Fibroblast of pulmonary artery (primary cell): ENCODE measurements at regions not wholly inside any gene's neighbourhood (a gene's known extent, or its start where the extent isn't known, plus 50 kb on each side); places are given as distances from the start of the nearest gene placed in this dataset.
A peak's percentile ranks its signal among the peaks of the same experiment; 100 is the strongest.

Source experiments
- DNase-seq: peaks from one replicate; pipeline ENCODE4 v3.0.0-alpha.2; 2010; ENCODE audit warnings: low read depth
- H3K4me3 ChIP-seq: replicated peaks from 2 replicates; pipeline ENCODE4 v1.5.1; 2011; ENCODE audit warnings: low read depth, mild to moderate bottlenecking, control low read depth, low read length, moderate library complexity
- CTCF ChIP-seq: IDR thresholded peaks from 2 replicates; pipeline ENCODE4 v1.5.1; 2011; ENCODE audit warnings: mild to moderate bottlenecking, control low read depth, low read length, inconsistent platforms; ENCODE audit errors: missing control alignments

DNA sequence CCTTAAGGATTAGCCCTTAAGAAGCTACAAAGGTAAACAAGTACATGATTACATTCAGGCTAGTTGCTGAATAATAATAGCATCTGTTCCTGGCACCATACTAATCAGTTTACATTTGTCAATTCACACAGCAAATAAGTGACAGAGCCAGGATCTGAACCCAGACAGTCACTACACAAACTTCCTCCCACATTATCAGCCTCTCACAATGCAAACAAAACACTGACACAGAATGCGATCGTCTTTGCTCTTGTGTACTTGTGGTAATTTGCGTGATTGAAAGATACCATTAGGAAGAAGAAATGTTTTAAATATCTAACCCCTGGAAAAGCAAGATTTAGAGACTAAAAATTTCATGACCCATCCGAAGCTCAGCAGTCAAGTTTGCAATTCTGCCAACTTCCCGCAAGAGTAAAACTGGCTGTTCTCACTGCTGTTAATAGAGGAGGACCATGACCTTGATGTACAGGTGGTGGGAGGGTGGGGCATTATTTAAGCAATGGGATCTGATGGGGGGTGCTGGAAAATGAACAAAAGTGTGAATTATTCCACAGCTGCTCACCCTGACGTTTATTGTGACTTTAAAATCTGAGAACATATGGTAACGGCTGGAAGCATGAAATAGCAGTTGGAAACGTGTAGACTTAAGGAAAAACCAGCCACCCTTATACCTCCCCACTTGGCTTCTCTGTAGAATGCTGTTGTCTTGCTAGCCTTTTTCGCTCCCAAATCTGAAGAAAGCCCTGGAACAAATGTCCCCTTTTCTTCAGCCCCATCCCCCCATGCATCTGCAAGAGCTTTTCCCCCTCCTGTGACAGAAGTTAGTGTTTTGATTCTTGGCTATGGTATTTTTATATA is 95.3 kb upstream of the ARMC2 start:
- no peak for DNase-seq
- H3K4me3 ChIP-seq = no peak overlapping the region
- TF ChIP-seq CTCF = no peak

DNA sequence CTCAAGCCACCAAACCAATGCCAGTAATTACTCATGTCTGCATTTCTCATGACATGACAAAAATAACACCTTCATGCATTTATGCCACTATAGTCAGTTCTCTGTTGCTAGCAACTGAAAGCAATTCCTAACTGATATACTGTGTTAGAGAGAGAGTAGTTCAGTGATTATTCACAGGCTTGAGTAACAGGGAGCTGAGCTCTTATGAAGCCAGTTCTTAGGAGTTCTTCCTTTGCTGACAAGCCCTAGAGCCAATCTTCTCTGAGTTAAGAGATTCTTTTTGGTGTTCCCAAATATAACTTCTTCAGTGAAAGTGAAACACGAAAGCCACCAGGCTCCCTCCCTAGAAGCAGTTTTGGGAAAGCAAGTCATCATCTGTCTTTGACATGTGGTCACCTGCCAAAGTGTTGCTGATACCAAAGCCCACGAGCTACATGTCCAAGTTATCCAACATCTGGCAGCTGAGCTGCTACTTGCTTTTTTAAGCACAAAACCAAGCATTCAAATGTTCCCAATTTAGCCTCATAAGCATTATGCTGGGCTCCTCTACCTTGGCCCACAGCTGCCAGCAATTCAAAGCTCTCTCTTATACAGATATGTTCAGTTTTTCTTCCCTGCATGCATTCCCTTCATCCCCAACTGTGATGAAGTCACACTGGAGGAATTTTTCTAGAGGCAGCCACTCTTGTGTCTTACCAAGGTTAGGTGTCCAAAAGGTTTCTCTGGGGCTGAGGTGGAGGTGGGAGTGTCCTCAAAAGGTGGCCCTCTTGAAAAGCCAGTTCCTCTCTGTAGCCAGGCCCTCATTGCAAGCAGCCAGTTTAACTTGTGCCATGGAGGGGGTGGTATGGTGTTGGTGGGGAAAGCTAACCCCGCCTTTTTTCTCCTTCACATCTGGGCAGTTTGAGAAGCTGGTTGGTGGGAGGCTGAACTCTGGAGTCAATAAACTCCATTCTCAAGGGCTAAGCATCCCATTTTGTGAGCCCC is 92.7 kb upstream of the ARMC2 start:
- H3K4me3 ChIP-seq = no peak overlapping the region
- TF ChIP-seq CTCF = no peak
- peak; percentile 27 for DNase-seq

DNA sequence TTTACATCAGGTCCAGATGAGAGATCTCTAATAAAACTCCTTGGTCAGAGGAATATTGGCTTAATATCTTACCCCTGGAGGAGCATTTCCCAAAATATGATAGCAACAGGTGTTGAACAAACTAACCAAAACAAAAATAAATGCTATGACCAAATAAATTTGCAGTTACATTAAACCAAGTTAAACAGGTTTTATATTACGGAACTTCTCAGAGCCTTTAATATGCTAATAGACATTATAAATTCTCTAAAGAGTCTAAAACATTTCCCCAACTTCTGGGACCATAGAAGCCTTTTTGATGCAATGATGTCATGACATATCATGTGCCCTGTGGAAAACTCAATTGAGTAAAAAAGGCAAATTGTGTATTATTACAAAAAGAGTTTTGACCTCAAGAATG is 90.9 kb upstream of the ARMC2 start:
- TF ChIP-seq CTCF = no peak
- no peak for DNase-seq
- no peak overlapping the region for H3K4me3 ChIP-seq

DNA sequence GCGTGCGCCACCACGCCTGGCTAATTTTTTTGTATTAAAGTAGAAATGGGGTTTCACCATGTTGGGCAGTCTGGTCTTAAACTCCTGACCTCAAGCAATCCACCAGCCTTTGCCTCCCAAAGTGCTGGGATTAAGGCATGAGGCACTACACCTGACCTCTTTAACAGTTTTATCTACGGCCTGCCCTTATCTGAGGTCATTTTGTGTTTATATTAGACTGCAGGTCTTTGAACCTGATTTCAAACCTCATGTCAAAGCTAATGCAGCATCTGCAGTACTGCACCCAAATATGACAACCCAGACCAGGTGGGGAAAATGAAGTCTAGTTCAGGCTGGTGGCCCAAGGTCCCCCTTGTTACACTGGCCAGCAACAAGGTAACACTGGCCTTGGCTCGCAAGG is 89.3 kb upstream of the ARMC2 start:
- TF ChIP-seq CTCF = no peak
- H3K4me3 ChIP-seq = no peak overlapping the region
- DNase-seq = no peak

DNA sequence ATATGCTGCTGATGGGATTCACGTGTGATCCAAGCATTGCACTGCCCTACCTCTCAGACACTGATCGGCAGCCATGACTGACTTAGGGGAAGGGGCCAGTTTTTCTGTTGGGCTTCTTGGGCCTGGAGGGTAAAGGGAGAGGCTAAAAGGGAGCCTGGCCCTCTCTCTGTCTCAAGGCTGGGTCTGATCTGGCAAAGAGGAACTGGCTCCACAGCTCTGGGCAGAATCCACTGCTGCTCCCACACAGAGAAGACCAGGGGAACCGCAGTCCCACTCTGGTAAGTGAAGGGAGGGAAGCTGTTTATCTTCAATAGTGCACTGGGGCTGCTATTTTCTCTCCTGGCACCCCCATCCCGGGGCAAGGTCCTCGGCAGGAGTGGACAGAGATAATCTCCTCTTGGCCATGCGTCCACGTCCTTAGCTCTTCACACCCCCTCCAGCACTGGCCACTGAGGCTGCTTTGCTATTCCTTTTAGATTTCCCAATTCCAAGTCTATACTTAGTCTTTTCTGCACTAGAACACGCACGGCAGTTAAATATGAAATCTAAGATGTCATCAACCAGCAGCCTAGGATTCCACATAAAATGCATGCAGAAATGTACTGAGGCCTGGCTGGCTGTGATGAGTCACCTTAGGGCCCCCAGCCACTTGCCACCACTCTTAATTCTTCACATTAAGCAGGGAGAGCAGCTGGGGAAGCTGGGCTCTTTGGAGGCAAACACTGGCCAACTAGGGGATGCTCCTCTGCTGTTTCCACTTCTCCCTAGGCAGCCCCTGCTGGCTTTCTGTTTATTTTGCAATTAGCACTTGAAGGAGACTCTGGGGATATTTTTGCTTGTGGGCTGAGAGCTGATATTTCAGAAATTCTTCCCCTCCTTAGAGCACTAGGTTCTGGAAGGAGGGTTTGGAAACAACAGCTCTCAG is 87.8 kb upstream of the ARMC2 start:
- H3K4me3 ChIP-seq = no peak overlapping the region
- no peak for TF ChIP-seq CTCF
- peak; percentile 30 for DNase-seq

DNA sequence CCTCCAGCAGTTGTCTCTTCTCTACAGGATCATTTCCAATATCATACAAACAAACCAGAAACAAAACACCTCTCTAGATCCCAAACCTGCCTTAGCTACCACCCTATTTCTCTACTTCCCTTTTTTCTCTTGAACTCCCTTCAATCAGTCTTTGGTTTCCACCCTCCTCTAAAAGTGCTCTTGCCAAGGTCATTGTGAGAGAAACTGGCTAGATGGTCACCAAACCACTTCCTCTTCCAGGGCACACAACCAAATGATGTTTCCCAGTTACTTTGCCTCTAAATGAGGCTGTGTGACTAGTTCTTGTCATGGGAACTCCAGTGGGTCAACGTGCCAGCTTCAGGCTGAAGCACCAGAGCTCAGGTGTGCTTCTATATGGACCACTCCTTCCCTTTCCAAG is 85.8 kb upstream of the ARMC2 start:
- H3K4me3 ChIP-seq = no peak overlapping the region
- no peak for DNase-seq
- TF ChIP-seq CTCF = no peak
